SIG-M5 (cell line): ENCODE measurements at regions not wholly inside any gene's neighbourhood (a gene's known extent, or its start where the extent isn't known, plus 50 kb on each side); places are given as distances from the start of the nearest gene placed in this dataset.

Experiments used
- DNase-seq: peaks from one replicate; lab custom pipeline; 2025; lab: John Stamatoyannopoulos, UW

GRCh38 chr2:19784456-19784855 is 117.3 kb downstream of the TTC32 start:
- DNase-seq: no peak

GRCh38 chr2:19783935-19784334 is 117.8 kb downstream of the TTC32 start:
- DNase-seq: no peak

- no peak for DNase-seq
These were observed 124.8 kb downstream of the TTC32 start for GRCh38 chr2:19776941-19777514.

- no peak for DNase-seq
These were observed 125.9 kb downstream of the TTC32 start for GRCh38 chr2:19775838-19776237.

GRCh38 chr2:19775315-19775714 is 126.5 kb downstream of the TTC32 start:
- DNase-seq: no peak

GRCh38 chr2:19774805-19775176 is 127.0 kb downstream of the TTC32 start:
- no peak for DNase-seq

- DNase-seq: no peak
These were observed 128.8 kb downstream of the TTC32 start for GRCh38 chr2:19772981-19773380.

- DNase-seq: no peak
These were observed 132.3 kb downstream of the TTC32 start for GRCh38 chr2:19769513-19769912.

- no peak for DNase-seq
These were observed 133.9 kb downstream of the TTC32 start for GRCh38 chr2:19767899-19768298.

- no peak for DNase-seq
These were observed 136.8 kb downstream of the TTC32 start for GRCh38 chr2:19764998-19765397.

GRCh38 chr2:19763731-19764130 is 138.1 kb downstream of the TTC32 start:
- DNase-seq: no peak

GRCh38 chr2:19762959-19763605 is 138.7 kb downstream of the TTC32 start:
- no peak for DNase-seq

GRCh38 chr2:19762142-19762541 is 139.6 kb downstream of the TTC32 start:
- DNase-seq: no peak

GRCh38 chr2:19759880-19760279 is 141.9 kb downstream of the TTC32 start:
- DNase-seq: no peak

GRCh38 chr2:19758658-19759057 is 143.1 kb downstream of the TTC32 start:
- DNase-seq: no peak

- DNase-seq: no peak
These were observed 144.2 kb downstream of the TTC32 start for GRCh38 chr2:19757586-19757985.

GRCh38 chr2:19754907-19755306 is 146.9 kb downstream of the TTC32 start:
- no peak for DNase-seq

- no peak for DNase-seq
These were observed 148.0 kb downstream of the TTC32 start for GRCh38 chr2:19753818-19754217.

- no peak for DNase-seq
These were observed 148.5 kb downstream of the TTC32 start for GRCh38 chr2:19753314-19753713.

GRCh38 chr2:19752500-19752899 is 149.3 kb downstream of the TTC32 start:
- DNase-seq: no peak

GRCh38 chr2:19751631-19752030 is 150.2 kb downstream of the TTC32 start:
- DNase-seq: no peak

GRCh38 chr2:19750136-19750535 is 151.6 kb downstream of the TTC32 start:
- DNase-seq: no peak

- no peak for DNase-seq
These were observed 152.3 kb downstream of the TTC32 start for GRCh38 chr2:19749507-19749836.
